EH (cell line): ENCODE measurements at regions not wholly inside any gene's neighbourhood (a gene's known extent, or its start where the extent isn't known, plus 50 kb on each side); places are given as distances from the start of the nearest gene placed in this dataset.
"Not testable (repeated sequence)": the region's sequence is repeated elsewhere in the genome, so short reads cannot be mapped to it uniquely, and the experiment has no call there.

Source experiments
- DNase-seq: peaks from one replicate; pipeline ENCODE4 v3.0.0-alpha.2; 2015; ENCODE audit warnings: low read depth

DNA sequence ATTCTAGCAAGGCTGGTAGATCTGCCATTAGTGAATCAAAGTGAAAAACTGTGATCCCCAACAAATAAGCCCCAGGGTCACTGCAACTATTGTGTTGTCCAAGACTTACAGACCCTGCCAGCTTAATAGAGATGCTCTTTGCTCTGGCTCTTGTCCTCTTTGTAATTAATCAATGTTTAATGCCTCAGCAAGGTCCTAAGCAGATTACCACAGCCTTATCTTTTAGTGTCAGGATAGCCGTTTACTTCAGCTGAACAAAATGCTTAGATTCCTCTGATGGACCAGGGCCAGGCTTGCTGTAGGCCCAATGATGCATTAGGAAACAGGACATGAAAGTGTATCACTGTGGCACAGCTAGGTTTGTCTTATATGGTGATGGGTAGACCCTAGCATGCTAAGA is 353.3 kb downstream of the HACE1 start:
- DNase-seq: no peak

DNA sequence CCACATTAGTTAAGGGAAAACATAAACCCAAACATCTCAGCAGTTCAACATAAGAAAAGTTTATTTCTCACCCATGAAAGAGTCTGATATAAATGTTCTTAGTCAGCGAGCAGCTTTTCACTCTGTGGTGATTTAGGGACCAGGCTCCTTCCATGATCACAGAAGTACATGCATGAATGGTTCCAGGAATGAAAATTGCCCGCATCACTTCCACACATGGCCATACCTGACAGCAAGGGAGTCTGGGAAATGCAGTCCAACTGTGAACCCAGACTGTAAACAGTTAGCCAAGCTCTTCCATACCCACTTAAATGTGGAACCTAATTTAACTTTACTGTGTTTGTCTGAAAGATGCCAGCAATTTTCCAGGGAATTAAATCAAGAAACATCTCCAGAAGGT is 353.9 kb downstream of the HACE1 start:
- DNase-seq: no peak

- DNase-seq: no peak
These were observed 359.5 kb downstream of the HACE1 start for GRCh38 chr6:104500265-104500664.

DNA sequence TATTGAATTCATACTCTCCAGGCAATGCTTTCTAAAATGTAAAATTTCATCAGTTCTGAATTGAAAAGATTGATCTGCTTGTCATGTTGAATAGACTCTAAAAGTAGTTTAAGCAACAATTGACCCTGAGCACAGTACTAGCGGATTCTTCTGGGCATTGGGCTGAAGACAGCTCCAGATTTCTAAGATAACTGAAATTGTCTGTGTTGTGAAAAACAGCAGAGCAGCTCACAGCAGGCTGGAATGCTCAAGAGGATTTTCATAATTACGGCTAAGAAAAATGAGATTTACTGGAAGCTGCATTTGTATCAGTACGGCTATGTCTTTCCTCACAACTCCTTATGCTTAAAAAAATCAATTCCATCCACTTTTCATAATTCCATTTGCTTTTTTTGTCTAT is 373.7 kb downstream of the HACE1 start:
- no peak for DNase-seq

DNA sequence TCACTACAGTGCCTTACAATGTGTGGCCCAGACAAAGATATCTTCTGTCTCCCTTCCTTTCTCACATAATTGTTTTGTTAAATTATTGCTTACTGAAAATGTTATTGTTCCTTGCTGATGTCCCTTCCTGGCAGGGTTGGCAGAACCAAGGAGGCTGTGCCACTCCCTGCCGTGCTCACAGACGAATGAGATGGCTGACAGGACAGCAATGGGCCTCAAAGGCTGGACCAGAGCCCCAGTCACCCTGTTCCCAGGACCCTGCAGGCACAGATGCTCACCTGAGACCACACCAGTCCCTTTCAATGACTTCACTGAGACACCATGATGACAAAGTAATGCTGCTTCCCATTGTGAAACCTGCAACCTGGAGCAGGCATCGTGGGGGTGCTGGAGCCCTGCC is 375.1 kb downstream of the HACE1 start:
- no peak for DNase-seq

- DNase-seq: no peak
These were observed 375.5 kb downstream of the HACE1 start for GRCh38 chr6:104484191-104484590.

- DNase-seq: peak; percentile 9
These were observed 376.4 kb downstream of the HACE1 start for GRCh38 chr6:104483225-104483834.

DNA sequence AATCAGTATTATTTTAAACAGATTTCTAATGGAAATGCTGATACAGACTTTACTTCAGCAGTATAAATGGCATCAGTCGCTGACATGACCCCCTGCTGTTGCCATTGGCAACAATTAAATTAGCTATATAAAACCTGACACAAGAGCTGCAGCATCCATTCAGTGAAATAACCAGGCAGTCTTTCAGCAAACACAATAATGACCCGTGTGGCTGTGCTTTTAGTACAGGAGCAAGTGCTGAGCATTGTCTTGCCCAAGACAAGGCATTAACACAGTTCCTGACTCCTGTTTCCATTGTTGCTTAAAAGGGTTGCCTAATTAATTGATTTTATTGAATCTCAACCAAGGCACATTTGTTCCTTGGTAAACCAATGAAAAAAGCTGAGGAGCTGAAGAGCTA is 382.1 kb downstream of the HACE1 start:
- DNase-seq: no peak

- no peak for DNase-seq
These were observed 386.7 kb downstream of the HACE1 start for GRCh38 chr6:104473021-104473429.

GRCh38 chr6:104472021-104472901 is 387.5 kb downstream of the HACE1 start:
- no peak for DNase-seq

DNA sequence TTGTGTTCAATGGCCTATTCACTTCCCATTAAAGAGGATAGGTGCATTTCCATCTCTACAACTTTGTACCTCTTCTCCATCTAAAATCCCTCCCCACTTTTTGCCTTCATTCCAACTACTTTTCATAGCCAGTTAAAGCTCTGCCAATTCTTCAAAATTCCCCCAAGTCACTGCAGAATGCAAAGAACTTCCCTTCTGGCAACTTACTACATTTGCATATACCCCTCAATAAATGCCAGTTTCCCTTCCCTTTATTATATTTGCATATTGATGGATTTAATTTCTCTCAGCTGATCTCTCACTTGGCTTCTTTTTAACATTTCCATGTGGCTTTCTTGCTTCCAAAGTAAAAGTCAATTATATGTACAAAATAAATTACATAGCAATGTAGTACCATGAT is 393.4 kb downstream of the HACE1 start:
- DNase-seq: no peak

DNA sequence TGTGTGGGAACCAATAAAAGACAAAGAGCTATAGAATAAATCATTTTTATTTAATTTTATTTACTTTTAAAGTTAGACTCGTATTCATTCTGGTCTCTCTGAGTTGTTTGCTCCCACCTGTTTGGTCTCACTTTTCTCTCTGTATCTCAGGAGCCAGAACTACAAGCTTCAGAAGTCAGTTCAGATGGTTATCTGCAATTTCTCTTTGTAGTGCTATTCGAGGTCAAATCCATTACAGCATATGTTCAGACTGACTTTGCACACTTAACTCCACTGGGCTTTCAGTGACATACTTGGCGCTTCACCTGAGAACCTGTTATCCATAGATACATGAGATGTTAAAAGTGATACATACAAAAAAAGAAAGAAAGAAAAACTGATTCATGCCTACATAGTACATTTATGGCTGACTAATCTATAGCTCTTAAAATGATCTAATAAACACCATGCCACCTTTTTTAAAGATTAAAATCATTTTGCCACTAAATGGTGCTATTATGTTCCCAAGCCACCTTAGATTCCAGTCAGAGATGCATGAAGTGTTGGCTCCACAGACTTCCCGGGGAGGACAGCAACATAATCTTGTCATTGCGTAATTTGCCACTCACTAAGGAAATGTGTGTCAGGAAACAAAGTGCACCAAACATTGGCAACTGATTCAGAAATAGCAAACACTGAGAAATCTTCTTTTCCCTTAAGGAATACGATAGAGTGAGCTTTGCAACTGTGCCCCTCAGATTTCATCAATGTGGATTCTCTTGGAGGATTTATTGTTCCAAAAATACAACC is 396.7 kb downstream of the HACE1 start:
- DNase-seq: no peak

- DNase-seq: no peak
These were observed 398.8 kb downstream of the HACE1 start for GRCh38 chr6:104460738-104461483.

GRCh38 chr6:104459543-104459942 is 400.2 kb downstream of the HACE1 start:
- no peak for DNase-seq

DNA sequence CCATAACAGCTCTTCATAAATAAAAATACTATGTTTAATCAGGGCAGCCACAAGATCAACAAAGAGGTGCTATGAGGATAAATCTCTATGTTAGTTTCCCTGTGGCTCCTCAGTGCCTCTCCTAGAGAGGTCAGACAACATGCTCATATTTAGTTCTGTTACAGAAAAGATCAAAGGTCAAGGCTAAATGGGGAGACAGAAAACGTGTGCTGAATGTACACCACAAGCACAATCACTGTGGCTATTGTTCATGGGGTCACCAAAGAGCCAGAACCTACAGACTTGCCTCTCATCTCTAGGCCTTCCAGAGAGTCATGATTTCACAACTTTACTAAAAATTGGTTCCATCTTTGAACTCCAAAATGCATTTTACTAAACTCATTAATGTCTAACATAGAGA is 409.8 kb downstream of the HACE1 start:
- no peak for DNase-seq

GRCh38 chr6:104446101-104447080 is 413.3 kb downstream of the HACE1 start:
- not testable (repeated sequence) for DNase-seq

DNA sequence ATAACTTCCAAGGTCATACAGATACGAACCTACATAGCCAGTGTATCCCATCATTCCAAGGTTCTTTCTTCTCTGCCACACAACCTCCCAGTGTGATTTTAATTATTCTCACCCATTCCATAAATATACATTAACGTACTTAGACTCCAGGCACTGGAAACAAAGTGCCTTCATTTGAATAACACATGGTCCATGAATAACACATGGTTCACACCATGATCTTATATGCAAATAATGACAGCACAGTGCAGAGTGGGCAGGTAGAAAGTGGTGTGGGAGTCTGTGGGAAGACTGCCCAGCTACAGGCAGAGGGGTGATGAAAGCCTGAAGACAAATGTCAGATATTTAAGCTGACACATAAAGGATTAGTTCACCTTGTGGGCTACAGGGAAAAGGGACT is 425.2 kb downstream of the HACE1 start:
- DNase-seq: no peak

DNA sequence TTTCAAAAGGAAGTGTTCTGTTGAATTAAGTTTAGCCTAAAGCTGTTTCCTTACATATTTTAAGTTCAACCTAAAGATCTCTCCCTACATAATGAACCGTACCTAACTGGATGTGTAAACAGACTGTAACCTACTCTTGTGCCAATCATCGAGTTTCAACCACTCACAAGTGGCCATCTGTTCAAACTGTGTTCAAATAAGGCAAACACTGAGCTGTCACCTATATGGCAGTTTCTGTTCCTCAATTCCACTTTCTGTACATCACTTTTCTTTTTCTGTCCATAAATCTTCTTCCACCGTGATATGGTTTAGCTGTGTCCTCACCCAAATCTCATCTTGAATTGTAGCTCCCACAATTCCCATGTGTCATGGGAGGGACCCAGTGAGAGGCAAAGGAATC is 428.6 kb downstream of the HACE1 start:
- DNase-seq: no peak

GRCh38 chr6:104428184-104428583 is 431.5 kb downstream of the HACE1 start:
- no peak for DNase-seq

DNA sequence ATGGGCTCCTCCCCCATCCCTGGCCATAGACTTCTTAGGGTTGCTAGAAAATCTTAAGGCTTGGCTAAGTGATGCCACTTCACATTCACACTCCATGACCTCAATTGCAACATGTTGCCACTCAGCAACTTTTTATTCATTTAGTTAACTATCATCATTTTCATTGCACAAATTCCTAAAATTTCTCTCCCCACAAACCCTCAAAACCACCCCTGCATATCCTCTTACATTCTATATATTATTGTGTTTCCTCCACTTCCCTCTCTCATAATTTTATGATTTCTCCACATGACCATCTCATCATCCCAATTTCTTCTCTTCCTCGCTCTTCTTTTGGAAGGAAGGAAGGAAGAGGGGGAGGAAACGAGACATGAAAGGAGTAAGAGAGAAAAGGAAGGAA is 436.0 kb downstream of the HACE1 start:
- DNase-seq: no peak

GRCh38 chr6:104421650-104422049 is 438.1 kb downstream of the HACE1 start:
- DNase-seq: no peak
